CD14-positive monocyte (primary cell): ENCODE measurements at regions not wholly inside any gene's neighbourhood (a gene's known extent, or its start where the extent isn't known, plus 50 kb on each side); places are given as distances from the start of the nearest gene placed in this dataset.
A peak's percentile ranks its signal among the peaks of the same experiment; 100 is the strongest.

ENCODE experiments used
- DNase-seq, 3 donors: peaks; one replicate each; pipeline ENCODE4 v3.0.0-alpha.2; 2011 to 2022
- H2AFZ ChIP-seq: 2 replicates; pipeline ENCODE4 v1.6.0; 2012; ENCODE audit warnings: mild to moderate bottlenecking, low read depth, low read length, inconsistent platforms; ENCODE audit not compliant: insufficient read depth, poor library complexity, severe bottlenecking
- H3K27ac ChIP-seq, 2 donors: 1 replicate in 1 of 2; 2 replicates in 1 of 2; pipeline ENCODE4 v1.5.1; 2012 to 2013; ENCODE audit warnings: low read length in 2 of 2, control low read depth in 1 of 2, inconsistent platforms in 1 of 2, low read depth in 1 of 2, mild to moderate bottlenecking in 1 of 2
- H3K27me3 ChIP-seq, 2 donors: one replicate each; pipeline versions ENCODE4 v1.6.0 to v1.6.1; 2011 to 2013; ENCODE audit warnings: low read length in 2 of 2; ENCODE audit not compliant: control insufficient read depth in 2 of 2, insufficient read depth in 2 of 2
- H3K36me3 ChIP-seq, 2 donors: replicated peaks in 1 of 2; 1 replicate in 1 of 2; 2 replicates in 1 of 2; pipeline versions ENCODE4 v1.5.1 to v1.6.1; 2012 to 2013; ENCODE audit warnings: low read length in 2 of 2, control low read depth in 1 of 2, inconsistent platforms in 1 of 2, mild to moderate bottlenecking in 1 of 2; ENCODE audit not compliant: insufficient read depth in 2 of 2, control insufficient read depth in 1 of 2
- H3K4me1 ChIP-seq, 2 donors: 1 replicate in 1 of 2; 2 replicates in 1 of 2; pipeline versions ENCODE4 v1.5.1 to v1.6.1; 2012 to 2013; ENCODE audit warnings: low read length in 2 of 2, control low read depth in 1 of 2, inconsistent platforms in 1 of 2, mild to moderate bottlenecking in 1 of 2, moderate library complexity in 1 of 2; ENCODE audit not compliant: insufficient read depth in 2 of 2, control insufficient read depth in 1 of 2
- H3K4me2 ChIP-seq: replicated peaks from 2 replicates; pipeline ENCODE3; 2012; ENCODE audit warnings: low read length, moderate library complexity, mild to moderate bottlenecking; ENCODE audit not compliant: poor library complexity, severe bottlenecking; ENCODE audit errors: extremely low read depth
- H3K4me3 ChIP-seq, 3 experiments: fragments of 200-600 bp in 1 of 3; sonication (generic) in 1 of 3; replicated peaks in 1 of 3; 1 replicate in 2 of 3; 2 replicates in 1 of 3; pipeline ENCODE4 v1.5.1; 2011 to 2013; ENCODE audit warnings: low read length in 3 of 3, mild to moderate bottlenecking in 3 of 3, control low read depth in 2 of 3, low read depth in 2 of 3, inconsistent platforms in 1 of 3, moderate library complexity in 1 of 3
- H3K79me2 ChIP-seq: 2 replicates; pipeline ENCODE4 v1.6.0; 2012; ENCODE audit warnings: mild to moderate bottlenecking, control low read depth, inconsistent platforms, low read length, moderate library complexity; ENCODE audit not compliant: insufficient read depth
- H3K9ac ChIP-seq: 2 replicates; pipeline ENCODE4 v1.6.0; 2017; ENCODE audit warnings: low read length, mild to moderate bottlenecking; ENCODE audit not compliant: insufficient read depth, poor library complexity, severe bottlenecking
- H3K9me3 ChIP-seq, 2 donors: replicated peaks in 1 of 2; 1 replicate in 1 of 2; 2 replicates in 1 of 2; pipeline versions ENCODE4 v1.5.1 to v1.6.1; 2012 to 2013; ENCODE audit warnings: low read length in 2 of 2, control low read depth in 1 of 2; ENCODE audit not compliant: control insufficient read depth in 1 of 2, insufficient read depth in 1 of 2
- H4K20me1 ChIP-seq: 2 replicates; pipeline ENCODE4 v1.6.0; 2012; ENCODE audit warnings: mild to moderate bottlenecking, low read length, control low read depth, moderate library complexity; ENCODE audit not compliant: insufficient read depth
- H3K27ac Mint-ChIP-seq, 7 donors: one replicate each; pipeline ENCODE4 v1.8.0; 2020; ENCODE audit warnings: mild to moderate bottlenecking in 7 of 7, mixed read lengths in 7 of 7, moderate library complexity in 6 of 7, inconsistent platforms in 2 of 7
- H3K27me3 Mint-ChIP-seq, 3 donors: one replicate each; pipeline ENCODE4 v1.8.0; 2021 to 2022; ENCODE audit warnings: low read depth in 3 of 3, mild to moderate bottlenecking in 3 of 3, mixed read lengths in 3 of 3, moderate library complexity in 3 of 3, inconsistent platforms in 1 of 3
- H3K36me3 Mint-ChIP-seq, 2 donors: one replicate each; pipeline ENCODE4 v1.8.0; 2020; ENCODE audit warnings: mixed read lengths in 2 of 2, inconsistent platforms in 1 of 2, mild to moderate bottlenecking in 1 of 2
- H3K4me1 Mint-ChIP-seq: one replicate; pipeline ENCODE4 v1.8.0; 2020; ENCODE audit warnings: mild to moderate bottlenecking, mixed read lengths
- H3K4me3 Mint-ChIP-seq, 2 donors: one replicate each; pipeline ENCODE4 v1.8.0; 2020; ENCODE audit warnings: mild to moderate bottlenecking in 2 of 2, mixed read lengths in 2 of 2, moderate library complexity in 1 of 2
- H3K9me3 Mint-ChIP-seq, 7 donors: one replicate each; pipeline ENCODE4 v1.8.0; 2020 to 2022; ENCODE audit warnings: mixed read lengths in 7 of 7, mild to moderate bottlenecking in 6 of 7, moderate library complexity in 6 of 7, inconsistent platforms in 2 of 7
- CTCF ChIP-seq: fragments of 200-600 bp; IDR thresholded peaks from one replicate; pipeline ENCODE4 v1.8.0; 2022; ENCODE audit warnings: antibody characterized with exemption, mild to moderate bottlenecking
- WGBS: methylation state at CpG from one replicate; pipeline ENCODE4 v1.1.5; 2013; ENCODE audit warnings: missing lambda C conversion rate; ENCODE audit not compliant: insufficient coverage; 5-methylcytosine and 5-hydroxymethylcytosine counted together
- intact Hi-C, 2 donors: fragments of 100-400 bp; cut with micrococcal nuclease; formaldehyde crosslinking; loops; one replicate each; pipeline versions ENCODE4 v1.15.0 to v1.15.1; 2023

GRCh38 chr11:25200925-25201324, 704.1 kb downstream of the LUZP2 start:
- H3K27me3 ChIP-seq: no peaks in the 10 kb centered on the region
- no peak overlapping the region for H2AFZ ChIP-seq
- H3K4me3 ChIP-seq: no peak overlapping the region
- no peak overlapping the region for H3K4me2 ChIP-seq
- no peak for DNase-seq
- no peaks in the 10 kb centered on the region for H3K36me3 Mint-ChIP-seq
- H3K9ac ChIP-seq: no peak overlapping the region
- no peaks in the 10 kb centered on the region for H3K4me1 ChIP-seq
- H3K79me2 ChIP-seq: no peaks in the 10 kb centered on the region
- no peaks in the 10 kb centered on the region for H4K20me1 ChIP-seq
- 67% methylated on average over 1 of the region's 1 CpG for WGBS
- H3K9me3 ChIP-seq: no peaks in the 10 kb centered on the region
- intact Hi-C loops: no loop called here
- peak overlapping the region in 1 of 7 donors; percentile 70 for H3K27ac Mint-ChIP-seq
- no peak overlapping the region for H3K4me3 Mint-ChIP-seq
- H3K27ac ChIP-seq: no peak overlapping the region
- no peak for TF ChIP-seq CTCF
- H3K9me3 Mint-ChIP-seq: peaks cover 0 to 6% (median 3%) of the 10 kb centered on the region in 7 donors
- no peaks in the 10 kb centered on the region for H3K4me1 Mint-ChIP-seq
- no peaks in the 10 kb centered on the region for H3K27me3 Mint-ChIP-seq
- H3K36me3 ChIP-seq: no peaks in the 10 kb centered on the region

GRCh38 chr11:25206762-25207161, 709.9 kb downstream of the LUZP2 start:
- WGBS: 91% methylated on average over 1 of the region's 1 CpG
- Histone ChIP-seq H3K27ac (no peak overlapping the region), H3K4me3 (no peak overlapping the region), H3K9me3 (peaks cover 2 to 7% of the 10 kb centered on the region in 2 donors), H3K27me3 (no peaks in the 10 kb centered on the region), H3K36me3 (no peaks in the 10 kb centered on the region), H2AFZ (no peak overlapping the region), H4K20me1 (no peaks in the 10 kb centered on the region), H3K4me1 (no peaks in the 10 kb centered on the region), H3K79me2 (no peaks in the 10 kb centered on the region), H3K9ac (no peak overlapping the region), H3K4me2 (no peak overlapping the region)
- H3K4me3 Mint-ChIP-seq: no peak overlapping the region
- peaks cover 0 to 8% (median 4%) of the 10 kb centered on the region in 7 donors for H3K9me3 Mint-ChIP-seq
- H3K27me3 Mint-ChIP-seq: no peaks in the 10 kb centered on the region
- intact Hi-C loops: no loop called here
- no peak for TF ChIP-seq CTCF
- H3K36me3 Mint-ChIP-seq: no peaks in the 10 kb centered on the region
- no peak overlapping the region for H3K27ac Mint-ChIP-seq
- DNase-seq: no peak
- H3K4me1 Mint-ChIP-seq: no peaks in the 10 kb centered on the region
